ENCODE measurements at regions not wholly inside any gene's neighbourhood (a gene's known extent, or its start where the extent isn't known, plus 50 kb on each side); places are given as distances from the start of the nearest gene placed in this dataset.

GRCh38 chr11:94671553-94672366 is 96.4 kb upstream of the AMOTL1 start:
- no peak for TF ChIP-seq CTCF (IDR thresholded peaks at IDR 0.05)
- TF ChIP-seq EZH2 (IDR thresholded peaks at IDR 0.05; ENCODE audit: borderline replicate concordance, insufficient read depth, low read depth, low read length, poor library complexity, severe bottlenecking), result no peak
